GM23338 (cell line): ENCODE measurements at regions not wholly inside any gene's neighbourhood (a gene's known extent, or its start where the extent isn't known, plus 50 kb on each side); places are given as distances from the start of the nearest gene placed in this dataset.

Experiments
- ATAC-seq: fragments of 200-7000 bp; cut with Tn5 transposase; 3 replicates; pipeline ENCODE4 v1.9.1; 2020
- DNase-seq: peaks from one replicate; pipeline ENCODE4 v3.0.0-alpha.2; 2015; ENCODE audit warnings: low spot score
- H2AFZ ChIP-seq: fragments of 200-600 bp; sonication (generic); 2 replicates; pipeline ENCODE4 v1.8.0; 2016; ENCODE audit warnings: antibody characterized with exemption, mild to moderate bottlenecking, moderate library complexity
- H3F3A ChIP-seq: fragments of 200-600 bp; sonication (generic); replicated peaks from 2 replicates; pipeline ENCODE4 v1.8.0; 2017; ENCODE audit warnings: antibody characterized with exemption, mixed run types, low read depth
- H3K27ac ChIP-seq: fragments of 200-600 bp; sonication (generic); 2 replicates; pipeline ENCODE4 v1.6.1; 2016; ENCODE audit warnings: low read depth
- H3K27me3 ChIP-seq: fragments of 200-600 bp; sonication (generic); 2 replicates; pipeline ENCODE4 v1.8.0; 2016; ENCODE audit warnings: mild to moderate bottlenecking, mixed run types, moderate library complexity; ENCODE audit not compliant: insufficient read depth
- H3K36me3 ChIP-seq: fragments of 200-600 bp; sonication (generic); 2 replicates; pipeline ENCODE4 v1.8.0; 2016; ENCODE audit warnings: mild to moderate bottlenecking; ENCODE audit not compliant: insufficient read depth
- H3K4me1 ChIP-seq: fragments of 200-600 bp; sonication (generic); 2 replicates; pipeline ENCODE4 v1.8.0; 2016; ENCODE audit warnings: mild to moderate bottlenecking, moderate library complexity; ENCODE audit not compliant: insufficient read depth
- H3K4me2 ChIP-seq: fragments of 200-600 bp; sonication (generic); 2 replicates; pipeline ENCODE4 v1.7.1; 2017; ENCODE audit warnings: mixed run types
- H3K4me3 ChIP-seq: fragments of 200-600 bp; sonication (generic); 2 replicates; pipeline ENCODE4 v1.6.1; 2016; ENCODE audit warnings: mixed run types
- H3K79me2 ChIP-seq: fragments of 200-600 bp; sonication (generic); replicated peaks from 2 replicates; pipeline ENCODE4 v1.8.0; 2017; ENCODE audit warnings: mild to moderate bottlenecking; ENCODE audit not compliant: insufficient read depth
- H3K9me2 ChIP-seq: fragments of 200-600 bp; sonication (generic); 2 replicates; pipeline ENCODE4 v1.8.0; 2017; ENCODE audit not compliant: insufficient read depth
- H4K20me1 ChIP-seq: fragments of 200-600 bp; sonication (generic); replicated peaks from 2 replicates; pipeline ENCODE4 v1.8.0; 2017; ENCODE audit warnings: mild to moderate bottlenecking; ENCODE audit not compliant: insufficient read depth
- H3K27ac Mint-ChIP-seq: 2 replicates; pipeline ENCODE4 v1.8.0; 2020; ENCODE audit warnings: inconsistent platforms, mild to moderate bottlenecking, moderate library complexity, mixed read lengths
- H3K27me3 Mint-ChIP-seq: 3 replicates; pipeline ENCODE4 v1.8.0; 2022; ENCODE audit warnings: low read depth, mild to moderate bottlenecking, moderate library complexity, mixed read lengths, inconsistent platforms; ENCODE audit not compliant: insufficient read depth, poor library complexity
- H3K36me3 Mint-ChIP-seq: 3 replicates; pipeline ENCODE4 v1.8.0; 2021; ENCODE audit warnings: low read depth, mild to moderate bottlenecking, inconsistent platforms, moderate library complexity, mixed read lengths
- H3K4me1 Mint-ChIP-seq: 3 replicates; pipeline ENCODE4 v1.8.0; 2020; ENCODE audit warnings: mild to moderate bottlenecking, inconsistent platforms, mixed read lengths
- H3K4me3 Mint-ChIP-seq: 3 replicates; pipeline ENCODE4 v1.8.0; 2021; ENCODE audit warnings: moderate library complexity, mild to moderate bottlenecking, inconsistent platforms, mixed read lengths
- H3K9me3 Mint-ChIP-seq: 3 replicates; pipeline ENCODE4 v1.8.0; 2020; ENCODE audit warnings: moderate library complexity, mild to moderate bottlenecking, inconsistent platforms, mixed read lengths
- CREB1 ChIP-seq: fragments of 250-450 bp; sonication (Bioruptor Pico); IDR thresholded peaks from 2 replicates; pipeline ENCODE4 v1.5.0; 2020; ENCODE audit warnings: low read depth, mild to moderate bottlenecking, moderate library complexity
- CTCF ChIP-seq, 2 experiments: fragments of 200-600 bp in 1 of 2; sonication (generic) in 1 of 2; conservative IDR thresholded peaks; 2 replicates each; pipeline versions ENCODE4 v1.5.1 to v1.6.1; 2016 to 2017; ENCODE audit warnings: antibody characterized with exemption in 2 of 2, low read depth in 2 of 2, mild to moderate bottlenecking in 2 of 2, moderate library complexity in 1 of 2
- ETS1 ChIP-seq: IDR thresholded peaks from 2 replicates; pipeline ENCODE4 v1.6.1; 2016; ENCODE audit warnings: antibody characterized with exemption
- EZH2 ChIP-seq: fragments of 200-600 bp; sonication (generic); IDR thresholded peaks from one replicate; pipeline ENCODE4 v1.8.0; 2017; ENCODE audit warnings: antibody characterized with exemption, mild to moderate bottlenecking, low read depth; ENCODE audit not compliant: unreplicated experiment
- JUNB ChIP-seq: IDR thresholded peaks from one replicate; pipeline ENCODE4 v1.6.1; 2016; ENCODE audit warnings: antibody characterized with exemption; ENCODE audit not compliant: unreplicated experiment
- NANOG ChIP-seq: IDR thresholded peaks from 2 replicates; pipeline ENCODE4 v1.6.1; 2016; ENCODE audit warnings: antibody characterized with exemption, borderline replicate concordance
- REST ChIP-seq: IDR thresholded peaks from one replicate; pipeline ENCODE4 v1.6.1; 2018; ENCODE audit warnings: antibody characterized with exemption; ENCODE audit not compliant: unreplicated experiment
- ZNF114 ChIP-seq: fragments of 250-450 bp; sonication (Bioruptor Pico); IDR thresholded peaks from 2 replicates; pipeline ENCODE4 v1.5.0; 2020; ENCODE audit warnings: mild to moderate bottlenecking, moderate library complexity

DNA sequence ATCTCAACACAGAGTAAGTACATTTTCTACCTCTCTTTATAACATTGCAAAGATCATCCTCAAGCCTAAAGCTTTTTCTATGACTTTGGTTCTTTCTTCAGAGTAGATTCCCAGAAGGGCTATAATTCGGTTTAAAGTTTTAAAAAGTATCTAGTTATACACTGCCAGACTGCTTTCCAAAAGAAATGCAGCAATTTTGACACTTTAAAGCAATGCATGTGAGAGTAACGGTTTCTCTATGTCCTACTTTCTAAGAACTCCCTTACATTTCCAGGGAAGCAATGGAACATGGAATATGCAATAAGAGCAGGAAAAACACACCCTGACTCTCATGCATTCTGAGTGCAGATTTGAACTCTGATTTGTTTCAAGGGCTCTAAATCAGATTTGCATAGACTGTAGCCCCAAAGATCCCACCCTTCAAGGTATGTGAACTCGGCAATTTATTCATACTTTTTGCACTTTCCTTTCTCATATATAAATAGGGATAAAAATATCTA, 331.6 kb downstream of the HHIPL2 start:
- peaks cover 7% of the 10 kb centered on the region; the same call in 1 of the 2 replicates for H3K9me2 ChIP-seq
- no peaks in the 10 kb centered on the region for H3K36me3 ChIP-seq
- H3K4me3 ChIP-seq: no peak overlapping the region
- H3K79me2 ChIP-seq: no peaks in the 10 kb centered on the region
- H4K20me1 ChIP-seq: no peaks in the 10 kb centered on the region
- H3K4me2 ChIP-seq: no peak overlapping the region
- no peaks in the 10 kb centered on the region for H3F3A ChIP-seq
- no peak overlapping the region for H3K27ac Mint-ChIP-seq
- ATAC-seq: no peak
- peaks cover 4% of the 10 kb centered on the region; the same call in 1 of the 2 replicates for H3K4me1 ChIP-seq
- no peak for TF ChIP-seq REST
- TF ChIP-seq ETS1: no peak
- no peak for TF ChIP-seq ZNF114
- peaks cover 17% of the 10 kb centered on the region for H3K36me3 Mint-ChIP-seq
- no peak overlapping the region for H3K4me3 Mint-ChIP-seq
- peaks cover 10% of the 10 kb centered on the region; the same call in 2 of the 3 replicates for H3K4me1 Mint-ChIP-seq
- no peak for DNase-seq
- H3K27me3 ChIP-seq: no peaks in the 10 kb centered on the region
- H3K9me3 Mint-ChIP-seq: peaks cover 23% of the 10 kb centered on the region
- no peak overlapping the region for H3K27ac ChIP-seq
- peaks cover 4% of the 10 kb centered on the region for H3K27me3 Mint-ChIP-seq
- H2AFZ ChIP-seq: no peak overlapping the region

DNA sequence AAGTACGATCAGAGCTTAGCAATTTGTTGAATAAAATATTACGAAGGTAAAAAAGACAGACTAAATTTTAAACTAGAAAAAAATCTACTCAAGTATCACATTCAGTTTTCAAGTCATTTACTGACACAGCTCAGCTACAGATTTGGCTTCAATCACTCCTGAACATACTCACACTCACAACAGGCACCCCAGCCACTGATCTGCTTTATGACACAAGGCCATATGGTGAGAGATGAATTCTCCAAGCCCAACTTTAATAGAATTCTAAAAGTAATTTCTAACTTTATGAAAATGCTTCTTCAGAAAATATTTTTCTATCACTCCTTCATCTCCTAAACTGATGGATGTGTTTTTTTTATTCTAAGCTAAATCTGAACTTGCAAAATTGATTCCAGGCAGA, 337.1 kb downstream of the HHIPL2 start:
- no peak for DNase-seq
- no peak overlapping the region for H3K4me3 Mint-ChIP-seq
- H3K27ac ChIP-seq: no peak overlapping the region
- no peak overlapping the region for H3K4me2 ChIP-seq
- no peaks in the 10 kb centered on the region for H3K27me3 ChIP-seq
- no peaks in the 10 kb centered on the region for H3K9me3 Mint-ChIP-seq
- H3K36me3 Mint-ChIP-seq: no peaks in the 10 kb centered on the region
- ATAC-seq: no peak
- H3K4me3 ChIP-seq: no peak overlapping the region
- H4K20me1 ChIP-seq: no peaks in the 10 kb centered on the region
- H3K9me2 ChIP-seq: no peaks in the 10 kb centered on the region
- no peaks in the 10 kb centered on the region for H3K36me3 ChIP-seq
- H3K4me1 ChIP-seq: no peaks in the 10 kb centered on the region
- no peaks in the 10 kb centered on the region for H3K27me3 Mint-ChIP-seq
- H3F3A ChIP-seq: no peaks in the 10 kb centered on the region
- H3K79me2 ChIP-seq: no peaks in the 10 kb centered on the region
- no peaks in the 10 kb centered on the region for H3K4me1 Mint-ChIP-seq
- no peak overlapping the region for H3K27ac Mint-ChIP-seq
- no peak overlapping the region for H2AFZ ChIP-seq
- TF ChIP-seq ETS1: no peak
- no peak for TF ChIP-seq NANOG
- no peak for TF ChIP-seq CREB1
- no peak for TF ChIP-seq CTCF (conservative IDR thresholded peaks at IDR 0.05; ENCODE audit: low read depth in 2 of 2)
- no peak for TF ChIP-seq JUNB
- TF ChIP-seq EZH2: no peak
